HG03064 (cell line): ENCODE measurements at regions not wholly inside any gene's neighbourhood (a gene's known extent, or its start where the extent isn't known, plus 50 kb on each side); places are given as distances from the start of the nearest gene placed in this dataset.

ENCODE experiments used
- ATAC-seq: cut with Tn5 transposase; IDR thresholded peaks from one replicate; pipeline ENCODE4 v1.9.1; 2021; ENCODE audit warnings: low read depth; ENCODE audit not compliant: unreplicated experiment

GRCh38 chr13:99654076-99654475 lies 152.8 kb downstream of the TM9SF2 start:
- no peak for ATAC-seq

- no peak for ATAC-seq
These were observed 152.3 kb downstream of the TM9SF2 start for GRCh38 chr13:99653526-99653925.

- ATAC-seq, result no peak
These were observed 151.6 kb downstream of the TM9SF2 start for GRCh38 chr13:99652901-99653300.

GRCh38 chr13:99652141-99652540 lies 150.9 kb downstream of the TM9SF2 start:
- no peak for ATAC-seq

- ATAC-seq, result no peak
These were observed 149.7 kb downstream of the TM9SF2 start for GRCh38 chr13:99651016-99651415.

GRCh38 chr13:99650410-99650809 lies 149.1 kb downstream of the TM9SF2 start:
- ATAC-seq, result no peak

- no peak for ATAC-seq
These were observed 147.7 kb downstream of the TM9SF2 start for GRCh38 chr13:99648927-99649326.

GRCh38 chr13:99648066-99648665 lies 146.9 kb downstream of the TM9SF2 start:
- no peak for ATAC-seq

- no peak for ATAC-seq
These were observed 146.3 kb downstream of the TM9SF2 start for GRCh38 chr13:99647596-99647985.

GRCh38 chr13:99646866-99647595 lies 145.8 kb downstream of the TM9SF2 start:
- ATAC-seq, result no peak

GRCh38 chr13:99642841-99643240 lies 141.6 kb downstream of the TM9SF2 start:
- ATAC-seq, result no peak

GRCh38 chr13:99642006-99642405 lies 140.7 kb downstream of the TM9SF2 start:
- ATAC-seq, result no peak

- no peak for ATAC-seq
These were observed 139.0 kb downstream of the TM9SF2 start for GRCh38 chr13:99640260-99640659.

GRCh38 chr13:99639126-99639525 lies 137.9 kb downstream of the TM9SF2 start:
- no peak for ATAC-seq

GRCh38 chr13:99636728-99637353 lies 135.6 kb downstream of the TM9SF2 start:
- peak; percentile 93 for ATAC-seq

- ATAC-seq, result peak; percentile 13
These were observed 135.0 kb downstream of the TM9SF2 start for GRCh38 chr13:99636306-99636705.

GRCh38 chr13:99634672-99635071 lies 133.4 kb downstream of the TM9SF2 start:
- ATAC-seq, result no peak

GRCh38 chr13:99630269-99630898 lies 129.1 kb downstream of the TM9SF2 start:
- ATAC-seq, result no peak

- ATAC-seq, result no peak
These were observed 128.4 kb downstream of the TM9SF2 start for GRCh38 chr13:99629641-99630040.

GRCh38 chr13:99628442-99628841 lies 127.2 kb downstream of the TM9SF2 start:
- ATAC-seq, result no peak

GRCh38 chr13:99626461-99627082 lies 125.3 kb downstream of the TM9SF2 start:
- no peak for ATAC-seq
